Heart left ventricle (tissue), 13 donors: ENCODE measurements at regions not wholly inside any gene's neighbourhood (a gene's known extent, or its start where the extent isn't known, plus 50 kb on each side); places are given as distances from the start of the nearest gene placed in this dataset.

Experiments
- POLR2A ChIP-seq, 2 donors: fragments of 450-650 bp; IDR thresholded peaks; one replicate each; pipeline ENCODE4 v1.6.1; 2017; ENCODE audit warnings: antibody characterized with exemption in 2 of 2, mild to moderate bottlenecking in 2 of 2, moderate library complexity in 2 of 2
- TF ChIP-seq, protein P1 (sequence below), 12 donors: fragments of 200-600 bp; sonication (generic) in 4 of 12; IDR thresholded peaks; one replicate each; pipeline versions ENCODE4 v1.5.0 to v1.8.0; 2018 to 2022; ENCODE audit warnings: antibody characterized with exemption in 12 of 12, mild to moderate bottlenecking in 5 of 12
- donor health status: ischemic (EF 13 %, LVEDD 7.1; RV severe dilation, severe dysfunction).
- donor health status: DM: no; HTN: yes; CAD: no.
- donor health status: DM: no; HTN: no; CAD: no.
- donor health status: ischemic (EF 25% LVEDD 6.9; RV normal size, moderate dysfunction).
- donor health status: ischemic (EF 25% LVEDD 5.7; RV mildly dilated, moderate dysfunction).
- donor health status: ischemic (EF 35%, LVEDD 5.7; RV mildly dilated, moderate dysfunction).
- donor health status: nonischemic (EF 11% LVEDD 7.7; RV severe dilation, severe dysfunction).
- donor health status: DM: yes; HTN: yes; CAD: no.
- donor health status: PGD.
- donor health status: ischemic (EF 29% LVEDD 5.4; RV normal size, mild dysfunction).
- donor health status: nonischemic (EF 23%, LVEDD 6.1; RV moderate dilation, normal function).

DNA sequence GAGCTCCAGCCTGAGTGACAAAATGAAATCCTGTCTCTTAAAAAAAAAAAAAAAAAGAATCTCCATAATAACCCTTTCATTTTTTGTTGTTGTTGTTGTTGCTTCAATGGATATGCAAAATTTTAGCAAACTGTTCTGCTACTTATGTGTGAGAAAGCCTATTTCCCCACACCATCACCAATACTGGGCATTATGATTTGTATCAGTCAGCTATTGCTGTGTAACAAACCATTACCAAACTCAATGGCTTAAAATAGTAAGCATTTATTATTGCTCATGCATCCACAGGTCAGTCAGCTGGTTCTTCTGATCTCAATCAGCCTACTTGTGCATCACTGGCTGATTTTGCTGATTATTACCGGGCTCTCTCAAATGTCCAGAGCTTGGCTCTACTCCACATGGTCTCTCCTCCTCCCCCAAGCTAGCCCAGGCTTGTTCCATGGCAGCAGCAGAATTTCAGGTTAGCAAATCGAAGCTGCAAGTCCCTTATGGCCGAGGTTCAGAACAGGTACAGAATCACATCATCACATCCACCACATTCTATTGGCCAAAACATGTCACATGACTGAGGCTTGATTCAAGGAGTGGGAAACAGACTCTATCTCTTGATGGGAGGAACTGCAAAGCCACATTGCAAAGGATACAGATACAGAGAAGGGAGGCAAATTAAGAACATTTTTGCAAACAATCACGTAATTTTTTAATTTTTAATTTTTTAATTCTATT, 135.1 kb downstream of the MN1 start:
- TF ChIP-seq, protein P1, sequence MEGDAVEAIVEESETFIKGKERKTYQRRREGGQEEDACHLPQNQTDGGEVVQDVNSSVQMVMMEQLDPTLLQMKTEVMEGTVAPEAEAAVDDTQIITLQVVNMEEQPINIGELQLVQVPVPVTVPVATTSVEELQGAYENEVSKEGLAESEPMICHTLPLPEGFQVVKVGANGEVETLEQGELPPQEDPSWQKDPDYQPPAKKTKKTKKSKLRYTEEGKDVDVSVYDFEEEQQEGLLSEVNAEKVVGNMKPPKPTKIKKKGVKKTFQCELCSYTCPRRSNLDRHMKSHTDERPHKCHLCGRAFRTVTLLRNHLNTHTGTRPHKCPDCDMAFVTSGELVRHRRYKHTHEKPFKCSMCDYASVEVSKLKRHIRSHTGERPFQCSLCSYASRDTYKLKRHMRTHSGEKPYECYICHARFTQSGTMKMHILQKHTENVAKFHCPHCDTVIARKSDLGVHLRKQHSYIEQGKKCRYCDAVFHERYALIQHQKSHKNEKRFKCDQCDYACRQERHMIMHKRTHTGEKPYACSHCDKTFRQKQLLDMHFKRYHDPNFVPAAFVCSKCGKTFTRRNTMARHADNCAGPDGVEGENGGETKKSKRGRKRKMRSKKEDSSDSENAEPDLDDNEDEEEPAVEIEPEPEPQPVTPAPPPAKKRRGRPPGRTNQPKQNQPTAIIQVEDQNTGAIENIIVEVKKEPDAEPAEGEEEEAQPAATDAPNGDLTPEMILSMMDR (IDR thresholded peaks at IDR 0.05): no peak
- TF ChIP-seq POLR2A (IDR thresholded peaks at IDR 0.05): no peak
